Mesenchymal stem cell (in vitro differentiated cells and primary cell): ENCODE measurements at regions not wholly inside any gene's neighbourhood (a gene's known extent, or its start where the extent isn't known, plus 50 kb on each side); places are given as distances from the start of the nearest gene placed in this dataset.

ENCODE experiments used
- DNase-seq: peaks from one replicate; pipeline ENCODE4 v3.0.0-alpha.2; 2013
- H2AFZ ChIP-seq: one replicate; pipeline ENCODE4 v1.6.1; 2013; ENCODE audit warnings: low read depth, mild to moderate bottlenecking, control low read depth, inconsistent platforms, low read length, moderate library complexity
- H2AK5ac ChIP-seq: 2 replicates; pipeline ENCODE4 v1.6.1; 2013; ENCODE audit warnings: low read length, moderate library complexity, mild to moderate bottlenecking, inconsistent platforms; ENCODE audit not compliant: severe bottlenecking
- H2BK120ac ChIP-seq: one replicate; pipeline ENCODE4 v1.6.1; 2013; ENCODE audit warnings: low read depth, mild to moderate bottlenecking, inconsistent platforms, low read length, moderate library complexity
- H2BK12ac ChIP-seq, 2 experiments: one replicate each; pipeline ENCODE4 v1.6.1; 2013; ENCODE audit warnings: inconsistent platforms in 2 of 2, low read length in 2 of 2, mild to moderate bottlenecking in 2 of 2, moderate library complexity in 2 of 2, control low read depth in 1 of 2
- H2BK15ac ChIP-seq: one replicate; pipeline ENCODE4 v1.6.1; 2013; ENCODE audit warnings: mild to moderate bottlenecking, low read depth, inconsistent platforms; ENCODE audit not compliant: poor library complexity, severe bottlenecking
- H2BK5ac ChIP-seq: 2 replicates; pipeline ENCODE4 v1.6.1; 2013; ENCODE audit warnings: low read depth, mild to moderate bottlenecking, low read length, control low read depth, inconsistent platforms; ENCODE audit not compliant: poor library complexity, severe bottlenecking
- H3K14ac ChIP-seq, 2 experiments: one replicate each; pipeline ENCODE4 v1.6.1; 2013; ENCODE audit warnings: inconsistent platforms in 2 of 2, low read length in 2 of 2, control low read depth in 1 of 2, mild to moderate bottlenecking in 1 of 2, moderate library complexity in 1 of 2
- H3K18ac ChIP-seq, 2 experiments: one replicate each; pipeline ENCODE4 v1.6.1; 2013; ENCODE audit warnings: inconsistent platforms in 2 of 2, low read length in 2 of 2, control low read depth in 1 of 2, low read depth in 1 of 2, mild to moderate bottlenecking in 1 of 2
- H3K23ac ChIP-seq, 2 experiments: one replicate each; pipeline ENCODE4 v1.6.1; 2013; ENCODE audit warnings: inconsistent platforms in 2 of 2, low read length in 2 of 2, mild to moderate bottlenecking in 2 of 2, moderate library complexity in 2 of 2, control low read depth in 1 of 2
- H3K27ac ChIP-seq: 2 replicates; pipeline ENCODE4 v1.5.1; 2013; ENCODE audit warnings: mild to moderate bottlenecking, moderate library complexity, low read length, control low read depth, inconsistent platforms; ENCODE audit not compliant: poor library complexity, severe bottlenecking
- H3K27me3 ChIP-seq, 2 experiments: 2 replicates each; pipeline versions ENCODE4 v1.6.1 to v1.7.0; 2013; ENCODE audit warnings: low read length in 2 of 2, mild to moderate bottlenecking in 2 of 2, moderate library complexity in 2 of 2, control low read depth in 1 of 2, inconsistent platforms in 1 of 2; ENCODE audit not compliant: control insufficient read depth in 1 of 2, insufficient read depth in 1 of 2
- H3K36me3 ChIP-seq, 2 experiments: 2 replicates each; pipeline versions ENCODE4 v1.6.1 to v1.7.0; 2013; ENCODE audit warnings: low read length in 2 of 2, control low read depth in 1 of 2, inconsistent platforms in 1 of 2, low read depth in 1 of 2, mild to moderate bottlenecking in 1 of 2; ENCODE audit not compliant: insufficient read depth in 2 of 2, control insufficient read depth in 1 of 2
- H3K4ac ChIP-seq, 2 experiments: one replicate each; pipeline ENCODE4 v1.6.1; 2013; ENCODE audit warnings: inconsistent platforms in 2 of 2, low read length in 2 of 2, mild to moderate bottlenecking in 2 of 2, moderate library complexity in 2 of 2, control low read depth in 1 of 2, low read depth in 1 of 2
- H3K4me1 ChIP-seq: 2 replicates; pipeline ENCODE4 v1.6.1; 2013; ENCODE audit warnings: low read depth, low read length, control low read depth; ENCODE audit not compliant: control insufficient read depth, insufficient read depth
- H3K4me2 ChIP-seq: 2 replicates; pipeline ENCODE4 v1.6.1; 2013; ENCODE audit warnings: low read length, mild to moderate bottlenecking, inconsistent platforms; ENCODE audit not compliant: poor library complexity, severe bottlenecking
- H3K4me3 ChIP-seq, 2 experiments: 2 replicates each; pipeline versions ENCODE4 v1.5.1 to v1.7.0; 2013; ENCODE audit warnings: low read length in 2 of 2, mild to moderate bottlenecking in 2 of 2, control low read depth in 1 of 2, low read depth in 1 of 2; ENCODE audit not compliant: insufficient read depth in 1 of 2
- H3K79me1 ChIP-seq: replicated peaks from 2 replicates; pipeline ENCODE4 v1.6.1; 2013; ENCODE audit warnings: mild to moderate bottlenecking, control low read depth, low read length, inconsistent platforms; ENCODE audit not compliant: poor library complexity, severe bottlenecking
- H3K9ac ChIP-seq: 2 replicates; pipeline ENCODE4 v1.7.0; 2013; ENCODE audit warnings: mild to moderate bottlenecking, low read length, moderate library complexity
- H3K9me3 ChIP-seq: 2 replicates; pipeline ENCODE4 v1.7.0; 2013; ENCODE audit warnings: mild to moderate bottlenecking, low read length; ENCODE audit not compliant: control insufficient read depth
- H4K8ac ChIP-seq: one replicate; pipeline ENCODE4 v1.6.1; 2013; ENCODE audit warnings: inconsistent platforms, mild to moderate bottlenecking, low read length, moderate library complexity
- H4K91ac ChIP-seq: one replicate; pipeline ENCODE4 v1.6.1; 2013; ENCODE audit warnings: mild to moderate bottlenecking, low read length, inconsistent platforms
- WGBS: methylation state at CpG from one replicate; pipeline ENCODE4 v1.1.7; 2013; ENCODE audit warnings: mixed read lengths; 5-methylcytosine and 5-hydroxymethylcytosine counted together

DNA sequence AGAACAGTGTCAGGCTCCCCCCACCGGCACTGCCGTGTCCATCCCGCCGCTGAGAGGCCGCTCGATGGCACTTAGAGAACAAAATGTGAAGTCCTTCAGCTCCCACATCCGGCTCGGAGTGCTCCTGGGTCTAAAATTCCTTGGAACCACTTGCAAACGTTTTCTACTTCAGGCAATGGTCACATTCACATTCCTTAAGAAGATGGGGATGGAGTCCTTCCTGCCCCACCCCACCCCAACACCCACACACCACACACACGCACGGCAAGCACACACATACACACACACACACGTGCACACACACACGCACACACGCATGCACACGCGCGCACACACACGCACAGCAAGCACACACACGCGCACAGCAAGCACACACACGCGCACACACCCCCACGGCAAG lies 83.4 kb downstream of the SOX1 start:
- WGBS, result 86% methylated on average over 18 of the region's 23 CpGs
- H3K27ac ChIP-seq, result no peak overlapping the region
- no peaks in the 10 kb centered on the region for H3K36me3 ChIP-seq
- H3K9me3 ChIP-seq, result no peaks in the 10 kb centered on the region
- peaks cover 2% of the 10 kb centered on the region for H3K4me1 ChIP-seq
- H3K9ac ChIP-seq, result no peak overlapping the region
- H2BK12ac ChIP-seq, result no peak overlapping the region
- no peak overlapping the region for H2BK5ac ChIP-seq
- no peak overlapping the region for H3K4ac ChIP-seq
- H2BK120ac ChIP-seq, result no peak overlapping the region
- no peaks in the 10 kb centered on the region for H3K79me1 ChIP-seq
- DNase-seq, result no peak
- no peaks in the 10 kb centered on the region for H3K27me3 ChIP-seq
- H2BK15ac ChIP-seq, result no peak overlapping the region
- no peak overlapping the region for H3K14ac ChIP-seq
- H4K8ac ChIP-seq, result no peak overlapping the region
- no peak overlapping the region for H2AFZ ChIP-seq
- no peak overlapping the region for H3K18ac ChIP-seq
- H3K23ac ChIP-seq, result no peak overlapping the region
- H4K91ac ChIP-seq, result peak overlapping the region; percentile 29
- no peak overlapping the region for H2AK5ac ChIP-seq
- H3K4me3 ChIP-seq, result no peak overlapping the region
- no peak overlapping the region for H3K4me2 ChIP-seq

DNA sequence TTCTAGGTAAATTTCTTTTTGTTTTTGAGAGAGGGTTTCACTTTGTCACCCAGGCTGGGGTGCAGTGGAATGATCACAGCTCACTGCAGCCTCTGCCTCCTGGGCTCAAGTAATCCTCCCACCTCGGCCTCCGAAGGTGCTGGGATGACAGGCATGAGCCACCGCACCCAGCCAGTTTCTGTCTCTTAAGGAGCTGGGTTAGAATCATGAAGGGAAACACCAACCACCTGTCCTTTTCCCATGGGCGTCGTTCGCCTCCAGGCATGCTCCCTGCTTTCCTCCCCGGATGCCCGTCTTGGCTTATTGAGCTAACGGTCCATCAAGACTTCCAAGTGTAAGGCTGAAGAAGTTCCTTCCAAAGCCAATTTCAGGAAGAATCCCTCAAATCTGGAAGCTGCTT lies 85.9 kb downstream of the SOX1 start:
- DNase-seq, result no peak
- Histone ChIP-seq H2BK12ac (no peak overlapping the region), H3K9me3 (peaks cover 5% of the 10 kb centered on the region), H3K4ac (no peak overlapping the region), H3K23ac (no peak overlapping the region), H3K4me1 (peaks cover 2% of the 10 kb centered on the region), H3K18ac (no peak overlapping the region), H3K9ac (no peak overlapping the region), H3K79me1 (no peaks in the 10 kb centered on the region), H2AFZ (no peak overlapping the region), H3K14ac (no peak overlapping the region), H4K91ac (no peak overlapping the region), H3K4me2 (no peak overlapping the region), H2BK5ac (no peak overlapping the region), H3K36me3 (no peaks in the 10 kb centered on the region), H2BK120ac (no peak overlapping the region), H3K4me3 (no peak overlapping the region), H3K27me3 (no peaks in the 10 kb centered on the region), H2BK15ac (no peak overlapping the region), H2AK5ac (no peak overlapping the region), H4K8ac (no peak overlapping the region), H3K27ac (no peak overlapping the region)
- WGBS, result 83% methylated on average over 9 of the region's 9 CpGs

DNA sequence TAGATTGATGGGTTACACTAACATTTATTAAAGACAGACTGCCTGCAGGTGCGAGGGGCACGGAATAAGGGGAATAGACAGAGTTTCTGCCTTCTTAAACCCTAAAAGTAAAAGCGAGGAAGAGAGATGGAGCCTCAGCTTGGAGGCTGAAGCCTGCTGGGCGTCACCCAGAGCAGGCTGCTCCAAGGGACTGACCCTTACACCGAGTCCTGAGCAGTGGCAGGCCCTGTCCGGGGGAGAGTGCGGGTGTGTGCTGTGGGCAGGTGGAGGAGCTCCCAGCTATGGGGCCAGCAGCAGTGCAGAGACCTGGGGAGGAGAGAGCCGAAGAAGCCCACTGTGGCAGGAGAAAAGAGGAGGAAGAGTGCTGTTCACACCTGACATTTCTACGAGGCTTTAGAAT lies 86.4 kb downstream of the SOX1 start:
- H4K91ac ChIP-seq, result no peak overlapping the region
- H2BK120ac ChIP-seq, result no peak overlapping the region
- H3K27ac ChIP-seq, result no peak overlapping the region
- no peak overlapping the region for H4K8ac ChIP-seq
- H3K36me3 ChIP-seq, result no peaks in the 10 kb centered on the region
- H3K14ac ChIP-seq, result no peak overlapping the region
- no peak overlapping the region for H2AFZ ChIP-seq
- H3K18ac ChIP-seq, result no peak overlapping the region
- H3K79me1 ChIP-seq, result no peaks in the 10 kb centered on the region
- no peak overlapping the region for H3K9ac ChIP-seq
- H3K4ac ChIP-seq, result no peak overlapping the region
- no peak overlapping the region for H3K4me2 ChIP-seq
- no peak overlapping the region for H2BK12ac ChIP-seq
- no peak overlapping the region for H3K4me3 ChIP-seq
- H2BK5ac ChIP-seq, result no peak overlapping the region
- no peak overlapping the region for H2AK5ac ChIP-seq
- no peak overlapping the region for H2BK15ac ChIP-seq
- peaks cover 5% of the 10 kb centered on the region for H3K9me3 ChIP-seq
- H3K23ac ChIP-seq, result no peak overlapping the region
- DNase-seq, result no peak
- no peaks in the 10 kb centered on the region for H3K27me3 ChIP-seq
- WGBS, result 79% methylated on average over 9 of the region's 9 CpGs
- peaks cover 2% of the 10 kb centered on the region for H3K4me1 ChIP-seq

DNA sequence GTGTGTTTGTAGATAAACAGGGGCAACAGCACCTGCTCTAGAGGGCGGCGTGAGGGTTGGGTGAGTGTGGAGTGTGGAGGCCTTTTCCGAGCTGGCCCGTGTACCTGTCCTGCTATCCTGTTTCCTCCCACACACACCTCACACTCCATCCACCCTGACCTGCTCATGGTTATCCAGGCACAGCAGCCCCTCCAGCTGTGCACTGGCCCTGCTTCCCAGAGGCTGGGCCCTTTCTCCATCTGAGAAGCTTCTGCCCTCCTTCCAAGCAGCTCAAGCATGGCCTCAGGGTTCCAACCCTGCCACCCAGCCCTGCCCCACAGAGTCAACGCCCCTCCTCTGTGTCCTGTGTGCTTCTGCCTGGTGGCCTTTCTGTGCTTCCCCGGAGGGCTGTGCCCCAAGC lies 86.9 kb downstream of the SOX1 start:
- no peaks in the 10 kb centered on the region for H3K79me1 ChIP-seq
- no peak overlapping the region for H2AFZ ChIP-seq
- no peak overlapping the region for H2AK5ac ChIP-seq
- H4K8ac ChIP-seq, result no peak overlapping the region
- H2BK5ac ChIP-seq, result no peak overlapping the region
- H2BK12ac ChIP-seq, result no peak overlapping the region
- H3K36me3 ChIP-seq, result no peaks in the 10 kb centered on the region
- H3K4me3 ChIP-seq, result no peak overlapping the region
- H3K27ac ChIP-seq, result no peak overlapping the region
- no peak overlapping the region for H3K9ac ChIP-seq
- H3K4me2 ChIP-seq, result no peak overlapping the region
- H3K4me1 ChIP-seq, result peaks cover 2% of the 10 kb centered on the region
- no peak overlapping the region for H2BK15ac ChIP-seq
- H3K9me3 ChIP-seq, result peaks cover 5% of the 10 kb centered on the region
- no peak overlapping the region for H4K91ac ChIP-seq
- no peaks in the 10 kb centered on the region for H3K27me3 ChIP-seq
- H3K23ac ChIP-seq, result no peak overlapping the region
- H3K4ac ChIP-seq, result no peak overlapping the region
- H3K18ac ChIP-seq, result no peak overlapping the region
- no peak overlapping the region for H2BK120ac ChIP-seq
- no peak overlapping the region for H3K14ac ChIP-seq
- no peak for DNase-seq
- WGBS, result 49% methylated on average over 3 of the region's 6 CpGs
